Activated CD4-positive, alpha-beta T cell treated with anti-CD3 and anti-CD28 coated beads for 48 hours (primary cell): ENCODE measurements at regions not wholly inside any gene's neighbourhood (a gene's known extent, or its start where the extent isn't known, plus 50 kb on each side); places are given as distances from the start of the nearest gene placed in this dataset.

Experiments
- DNase-seq: peaks from one replicate; pipeline ENCODE4 v3.0.0-alpha.2; 2020

GRCh38 chr12:67428431-67428830, 159.3 kb downstream of the CAND1 start:
- DNase-seq, result no peak

DNA sequence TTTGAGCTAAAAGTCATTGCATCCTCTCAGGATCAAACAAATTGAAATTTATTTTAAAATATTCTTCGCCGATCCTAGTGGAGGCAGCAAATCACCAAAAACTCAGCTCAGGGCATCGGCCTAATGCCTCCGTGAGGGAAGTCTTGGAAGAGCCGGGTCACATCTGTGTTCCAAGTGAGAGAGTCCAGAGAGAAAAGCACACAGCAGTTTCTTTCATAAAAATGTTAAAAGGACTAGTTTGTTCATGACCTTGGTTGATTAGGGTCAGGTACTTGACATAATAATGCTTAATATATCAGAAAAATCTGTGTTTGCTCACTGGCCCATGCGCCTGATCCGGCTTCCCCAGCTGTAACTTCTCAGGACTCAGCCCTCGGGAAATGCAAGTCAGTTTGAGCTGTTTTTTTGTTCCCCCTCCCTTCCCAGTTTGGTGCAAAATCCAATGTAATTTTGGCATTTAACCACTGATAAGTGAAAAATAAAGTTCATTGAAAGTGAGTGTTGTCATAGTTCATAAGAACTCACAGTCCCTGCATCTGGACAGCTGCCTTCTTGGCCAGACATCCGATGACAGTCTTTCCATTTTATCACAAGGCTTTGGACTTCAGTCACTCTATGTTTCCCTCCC, 161.7 kb downstream of the CAND1 start:
- no peak for DNase-seq

GRCh38 chr12:67431411-67432020, 162.4 kb downstream of the CAND1 start:
- no peak for DNase-seq

DNA sequence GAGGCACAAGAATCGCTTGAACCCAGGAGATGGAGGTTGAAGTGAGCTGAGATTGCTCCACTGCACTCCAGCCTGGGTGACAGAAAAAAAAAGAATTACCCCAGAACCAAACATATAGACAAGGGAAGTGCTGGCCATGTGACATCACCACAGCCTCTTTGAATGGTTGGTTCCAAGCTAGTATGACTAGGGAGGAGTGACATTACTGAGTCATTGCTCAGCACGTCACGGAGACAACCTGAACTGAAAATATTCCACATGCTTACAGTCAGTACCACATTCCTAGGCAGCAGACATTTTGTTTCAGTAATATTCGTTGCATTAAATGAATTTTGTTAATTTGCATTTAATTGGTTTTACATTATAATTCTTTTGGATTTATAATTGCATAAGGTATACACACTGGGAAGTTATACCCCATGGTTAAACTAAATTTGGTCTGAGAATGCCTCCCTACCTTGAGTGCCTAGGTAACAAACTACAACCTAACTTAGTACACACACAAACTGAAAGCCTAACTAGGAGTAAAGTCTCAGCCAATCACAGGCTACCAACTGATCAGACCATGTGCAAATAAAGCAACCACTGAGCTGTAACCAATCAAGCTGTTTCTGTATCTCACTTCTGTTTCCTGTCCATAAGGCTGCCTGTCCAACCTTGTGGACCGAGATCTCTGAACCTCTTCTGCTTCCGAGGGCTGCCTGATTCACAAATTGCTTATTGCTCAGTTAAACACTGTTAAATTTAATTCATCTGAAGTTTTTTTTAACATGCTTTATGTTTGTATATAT, 164.4 kb downstream of the CAND1 start:
- no peak for DNase-seq

GRCh38 chr12:67434671-67435370, 165.7 kb downstream of the CAND1 start:
- no peak for DNase-seq

GRCh38 chr12:67436230-67436629, 167.1 kb downstream of the CAND1 start:
- DNase-seq, result no peak

DNA sequence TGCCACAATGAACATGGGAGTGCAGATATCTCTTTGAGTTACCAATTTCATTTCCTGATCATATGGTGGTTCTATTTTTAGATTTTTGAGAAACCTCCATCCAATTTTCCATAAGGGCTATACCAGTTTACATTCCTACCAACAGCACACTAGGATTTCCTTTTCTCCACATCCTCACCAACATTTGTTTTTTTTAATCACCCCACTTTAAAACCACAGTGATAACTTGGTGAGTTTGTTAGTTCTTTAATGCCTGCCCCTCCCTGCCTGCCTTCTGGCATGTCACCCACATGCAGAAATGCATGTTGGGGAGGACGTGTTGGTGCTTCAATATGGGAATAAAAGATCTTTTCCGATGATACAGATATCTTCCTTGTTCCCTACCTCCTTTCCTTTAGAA, 167.9 kb downstream of the CAND1 start:
- no peak for DNase-seq

DNA sequence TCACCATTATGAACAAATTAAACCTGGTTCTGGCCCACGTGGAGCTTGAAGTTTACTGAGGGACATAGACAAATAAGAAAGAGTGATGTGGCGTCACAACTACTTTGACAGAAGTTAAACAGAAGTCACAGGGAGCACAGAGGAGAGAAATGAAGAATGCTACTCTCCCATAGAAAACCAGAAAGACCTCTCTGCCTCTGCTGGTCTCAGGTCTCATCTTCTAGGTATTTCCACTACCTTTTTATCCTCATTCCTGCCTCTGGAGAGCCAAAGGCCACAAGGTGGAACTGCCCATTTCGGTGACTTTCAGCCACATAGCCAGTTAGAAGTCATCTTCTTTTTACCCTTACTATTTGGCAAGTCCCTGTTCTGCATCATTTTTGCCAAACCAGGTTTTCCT, 170.5 kb downstream of the CAND1 start:
- DNase-seq, result no peak

DNA sequence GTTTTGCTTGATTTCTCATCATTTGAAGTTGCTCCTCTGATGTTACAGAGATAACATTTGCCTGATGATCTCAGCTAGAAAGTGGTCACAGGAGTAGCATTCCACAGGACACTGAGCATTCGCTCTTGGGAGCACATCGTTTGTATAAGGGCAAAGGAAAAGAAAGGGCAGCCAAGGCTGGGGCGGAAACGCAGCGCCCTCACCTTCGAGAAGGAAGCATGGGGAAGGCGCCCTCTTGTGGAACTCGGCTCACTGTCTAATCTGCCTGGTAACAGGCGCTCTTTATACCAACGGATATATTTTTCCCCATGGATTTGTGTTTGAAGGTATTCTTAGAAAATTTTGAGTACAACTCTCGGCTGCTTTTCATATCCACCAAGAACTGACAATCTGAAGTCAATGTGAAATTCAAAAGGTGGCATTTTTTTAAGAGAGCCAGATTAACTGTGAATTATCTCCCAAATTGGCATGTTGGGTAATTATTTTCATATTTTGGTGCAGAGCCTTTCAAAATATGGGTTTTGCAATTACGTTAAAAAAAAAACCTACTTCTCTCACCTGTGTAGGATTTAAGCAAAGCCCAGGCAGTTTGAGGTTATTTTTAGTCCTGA, 172.7 kb downstream of the CAND1 start:
- DNase-seq, result peak; percentile 83

DNA sequence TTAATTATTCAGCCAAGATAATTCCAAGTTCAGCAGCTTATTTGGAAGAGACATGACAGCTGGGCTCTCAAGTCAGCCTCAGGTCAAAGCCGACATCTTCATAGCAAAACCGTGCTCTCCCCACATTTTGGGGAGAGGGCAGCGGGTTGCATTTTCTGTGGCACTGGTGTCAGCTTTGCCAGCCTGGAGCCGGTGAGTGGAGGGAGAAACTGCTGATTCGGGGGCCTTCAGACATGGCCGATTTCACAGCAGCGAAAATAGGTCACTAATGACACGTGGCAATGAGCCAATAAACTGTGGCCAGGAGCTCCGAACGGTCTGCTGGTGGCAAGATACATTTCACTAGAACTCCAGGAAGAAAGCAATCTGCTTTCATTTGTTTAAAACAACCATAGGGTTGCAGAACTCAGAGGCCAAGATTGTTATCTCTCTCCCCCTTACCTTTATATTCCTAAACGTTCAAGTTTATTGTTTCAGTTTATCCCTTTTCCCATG, 173.2 kb downstream of the CAND1 start:
- no peak for DNase-seq

- DNase-seq, result no peak
Measured at GRCh38 chr12:67442896-67443295, 173.7 kb downstream of the CAND1 start.

- DNase-seq, result no peak
Measured at GRCh38 chr12:67444542-67444941, 175.4 kb downstream of the CAND1 start.

- no peak for DNase-seq
Measured at GRCh38 chr12:67446716-67447115, 177.6 kb downstream of the CAND1 start.

DNA sequence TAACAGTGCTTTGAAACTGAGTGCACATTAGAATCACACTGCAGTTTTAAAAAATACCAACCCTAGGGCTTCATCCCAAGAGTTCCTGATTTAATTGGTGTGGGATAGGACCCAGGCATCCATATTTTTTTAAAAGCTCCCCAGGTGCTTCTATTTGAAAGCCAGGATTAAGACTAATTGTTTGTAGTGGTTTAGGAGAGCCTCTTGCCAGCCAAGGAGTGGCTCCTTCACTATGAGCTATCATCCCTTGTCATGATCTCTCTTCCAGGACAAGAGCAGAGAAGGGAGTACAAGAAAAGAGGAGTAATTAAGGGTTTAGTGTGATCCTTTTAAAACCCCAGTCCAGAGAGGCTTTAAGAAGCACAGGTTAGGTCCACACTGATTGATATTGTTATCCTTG, 178.0 kb downstream of the CAND1 start:
- no peak for DNase-seq

DNA sequence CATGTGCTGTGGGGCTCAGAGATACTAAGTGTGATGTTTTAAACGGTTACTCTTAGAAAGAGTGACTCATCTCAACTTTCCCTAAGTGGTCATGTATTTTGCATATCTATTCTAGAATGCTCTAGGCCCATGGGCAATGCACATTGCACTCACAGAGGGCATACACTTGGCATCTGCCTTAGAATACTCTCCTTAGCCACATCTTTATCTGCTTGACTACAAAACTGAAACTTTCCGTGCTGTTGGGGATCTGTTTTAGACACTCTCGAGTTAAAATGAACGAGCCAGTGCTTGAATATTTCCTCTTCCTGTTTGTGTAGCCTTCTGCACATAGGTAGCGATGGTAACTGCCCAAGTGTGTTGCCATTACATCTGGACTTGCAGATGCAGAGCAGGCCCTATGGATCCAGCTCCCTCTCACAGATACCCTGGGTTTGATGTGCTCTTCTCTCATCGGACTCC, 180.5 kb downstream of the CAND1 start:
- DNase-seq, result peak; percentile 15

DNA sequence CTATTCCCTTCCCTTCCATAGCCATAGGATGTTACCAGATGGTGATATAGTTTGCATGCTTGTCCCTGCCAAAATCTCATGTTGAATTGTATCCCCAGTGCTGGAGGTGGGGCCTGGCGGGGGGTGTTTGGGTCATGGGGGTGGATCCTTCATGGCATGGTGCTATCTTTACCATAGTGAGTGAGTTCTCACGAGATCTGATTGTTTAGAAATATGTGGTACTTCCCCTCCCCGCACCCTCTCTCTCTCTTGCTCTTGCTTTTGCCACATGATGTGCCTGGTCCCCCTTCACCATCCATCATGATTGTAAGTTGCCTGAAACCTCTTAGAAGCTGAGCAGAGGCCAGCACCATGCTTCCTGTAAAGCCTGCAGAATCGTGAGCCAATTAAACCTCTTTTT, 181.3 kb downstream of the CAND1 start:
- no peak for DNase-seq

DNA sequence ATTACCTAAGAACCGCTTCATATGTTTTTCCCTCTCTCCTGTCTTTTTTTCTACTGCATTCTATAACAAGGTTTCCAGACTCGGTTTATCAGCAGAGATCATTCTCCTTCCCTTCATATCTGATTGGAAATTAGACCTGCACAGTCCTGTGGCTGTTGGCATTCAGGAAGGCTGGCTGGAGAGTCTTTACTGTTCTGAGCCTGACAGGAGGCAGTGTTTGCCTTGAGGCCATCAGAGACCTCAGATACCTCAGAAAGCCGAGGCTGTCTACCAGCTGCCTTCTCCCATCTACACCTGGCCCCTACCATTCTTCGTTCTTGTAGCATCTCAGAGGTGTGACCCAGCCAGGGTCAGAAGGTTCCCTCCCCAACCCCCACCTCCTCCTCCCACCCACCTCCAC, 182.0 kb downstream of the CAND1 start:
- DNase-seq, result no peak

DNA sequence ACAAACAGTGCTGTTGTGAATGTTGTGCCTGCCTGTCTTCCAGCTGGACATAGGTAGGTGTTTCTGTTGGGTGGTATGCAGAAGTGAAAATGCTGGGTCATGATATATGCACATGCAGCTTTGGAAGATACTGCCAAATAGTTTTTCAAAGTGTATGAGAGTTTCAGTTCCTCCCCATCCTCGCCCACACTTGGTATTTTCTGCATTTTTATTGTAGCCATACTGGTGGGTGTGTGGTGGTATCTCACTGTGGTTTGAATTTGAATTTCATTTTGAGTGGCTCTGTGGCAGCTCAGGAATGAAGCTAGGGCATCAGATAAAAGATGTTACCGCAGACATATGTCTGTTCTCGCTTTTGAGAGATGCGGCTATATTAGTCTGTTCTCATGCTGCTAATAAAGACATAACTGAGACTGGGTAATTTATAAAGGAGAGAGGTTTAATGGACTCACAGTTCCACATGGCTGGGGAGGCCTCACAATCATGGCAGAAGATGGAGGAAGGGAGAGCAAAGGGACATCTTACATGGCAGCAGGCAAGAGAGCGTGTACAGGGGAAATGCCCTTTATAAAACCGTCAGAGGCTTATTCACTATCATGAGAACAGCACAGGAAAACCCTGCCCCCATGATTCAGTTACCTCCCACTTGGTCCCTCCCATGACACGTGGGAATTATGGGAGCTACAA, 183.1 kb downstream of the CAND1 start:
- peak; percentile 33 for DNase-seq

DNA sequence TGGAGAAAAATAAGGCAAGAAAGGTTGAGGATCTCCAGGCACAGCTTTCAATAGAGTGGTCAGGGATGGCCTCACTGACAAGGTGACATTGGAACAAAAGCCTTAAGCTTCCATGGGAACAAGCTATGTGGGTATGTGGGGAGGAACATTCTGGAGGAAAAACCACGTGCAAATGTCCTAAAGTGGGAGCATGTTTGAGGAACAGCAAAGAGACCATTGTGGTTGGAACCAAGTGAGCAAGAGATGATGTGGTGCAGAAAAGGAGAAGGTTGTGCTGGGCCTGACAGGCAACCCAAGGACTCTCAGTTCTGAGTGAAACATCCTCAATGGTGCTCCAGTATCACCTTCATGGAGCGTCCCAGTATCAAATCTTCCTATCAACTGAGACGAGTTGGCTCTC, 184.0 kb downstream of the CAND1 start:
- DNase-seq, result no peak

- DNase-seq, result no peak
Measured at GRCh38 chr12:67455236-67455635, 186.1 kb downstream of the CAND1 start.

DNA sequence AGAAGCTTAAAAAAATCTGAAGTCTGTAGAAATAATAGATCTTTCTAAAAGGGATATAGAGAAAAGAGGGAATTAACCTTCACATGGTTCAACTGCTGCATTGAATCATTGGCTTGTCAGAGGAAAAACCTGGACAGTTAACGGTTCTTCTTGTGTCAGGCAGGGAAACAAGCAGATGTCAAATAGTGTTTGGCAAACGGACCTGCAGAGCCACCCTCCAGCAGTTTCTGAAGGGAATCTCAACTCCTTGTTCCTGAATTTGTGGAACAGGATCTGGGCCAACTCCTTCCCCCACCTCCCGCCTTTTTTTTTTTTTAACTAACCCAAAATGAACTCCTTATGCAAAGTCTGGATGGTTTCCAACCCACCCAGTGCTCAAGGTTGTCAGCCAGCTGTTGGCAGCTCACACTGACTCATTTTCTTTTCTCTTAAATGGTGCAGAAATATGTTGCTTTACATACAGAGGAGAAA, 187.3 kb downstream of the CAND1 start:
- no peak for DNase-seq

- no peak for DNase-seq
Measured at GRCh38 chr12:67457136-67457535, 188.0 kb downstream of the CAND1 start.
